GDM1 (cell line): ENCODE measurements at regions not wholly inside any gene's neighbourhood (a gene's known extent, or its start where the extent isn't known, plus 50 kb on each side); places are given as distances from the start of the nearest gene placed in this dataset.

Experiments used
- DNase-seq: peaks from one replicate; lab custom pipeline; 2025; lab: John Stamatoyannopoulos, UW

DNA sequence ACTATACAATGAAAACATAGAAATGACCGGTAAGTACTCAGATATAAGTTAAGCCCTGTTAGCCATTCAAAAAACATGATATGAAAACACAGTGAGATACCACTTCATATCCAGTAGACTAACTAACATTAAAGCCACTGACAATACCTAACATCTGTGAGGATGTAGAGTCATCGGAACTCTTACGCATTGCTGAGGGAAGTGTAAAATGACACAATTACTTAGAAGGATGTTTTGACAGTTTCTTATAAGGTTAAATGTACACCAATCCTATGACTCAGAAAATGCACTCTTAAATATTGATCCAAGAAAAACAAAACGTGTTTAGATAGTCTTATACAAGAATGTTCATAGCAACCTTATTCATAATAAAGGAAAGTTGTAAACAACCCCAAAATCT lies 782.9 kb downstream of the BCL11B start:
- no peak for DNase-seq

DNA sequence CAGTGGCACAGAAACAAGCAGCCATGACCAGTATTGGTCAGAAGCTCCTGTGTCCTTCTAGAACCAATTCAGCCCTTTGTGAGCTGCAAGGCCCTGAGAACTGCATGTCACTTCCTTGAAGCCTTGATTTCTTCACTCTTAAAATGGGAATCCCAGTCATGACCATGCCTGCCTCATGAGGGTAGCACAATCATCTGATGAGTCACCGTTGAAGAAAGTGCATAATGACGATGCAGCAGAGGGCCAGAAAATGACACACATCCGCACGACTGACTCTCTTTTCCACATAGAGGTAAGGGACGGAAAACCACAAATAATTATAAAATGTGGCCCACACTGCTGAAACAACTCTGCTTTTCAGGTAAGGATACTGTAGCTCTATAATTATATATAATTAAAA lies 777.4 kb downstream of the BCL11B start:
- DNase-seq, result no peak

DNA sequence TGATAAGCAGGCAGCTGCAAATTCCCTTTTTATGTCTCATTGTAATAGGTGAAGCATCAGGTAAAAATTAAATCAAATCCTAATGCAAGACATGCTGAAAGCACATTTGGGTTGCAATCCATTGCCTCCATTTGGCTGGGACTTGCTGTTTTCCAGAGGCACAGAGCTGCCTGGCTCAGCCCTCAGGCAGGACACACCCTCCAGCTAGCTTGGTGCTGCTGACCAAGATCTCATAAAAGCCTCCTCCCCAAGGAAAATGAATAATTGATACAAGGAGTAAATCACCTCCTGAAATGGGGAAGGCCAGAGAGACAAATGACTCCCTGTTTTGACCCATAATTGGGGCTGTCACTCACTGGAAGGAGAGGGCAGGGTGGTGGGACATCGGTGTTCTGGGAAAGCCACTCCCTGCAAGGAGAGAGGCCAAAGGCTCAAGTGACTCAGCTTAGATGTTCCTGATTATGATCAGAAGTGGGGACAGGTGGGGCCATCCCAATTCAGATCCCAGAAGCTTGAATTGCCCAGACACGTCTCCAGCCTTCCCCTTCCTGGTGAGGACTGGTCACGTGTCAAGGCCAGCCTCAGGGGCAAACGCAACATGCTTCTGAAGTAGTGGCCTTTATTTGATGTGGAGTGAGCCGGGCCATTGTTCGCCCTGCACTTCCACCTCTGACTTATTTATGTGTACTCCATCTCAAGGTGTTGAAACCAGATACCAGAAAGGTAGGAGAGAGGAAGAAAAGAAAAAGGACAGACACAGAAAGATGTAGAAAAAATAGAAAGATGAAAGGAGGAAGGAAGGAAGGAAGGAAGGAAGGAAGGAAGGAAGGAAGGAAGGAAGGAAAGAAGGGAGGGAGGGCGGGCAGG lies 773.7 kb downstream of the BCL11B start:
- no peak for DNase-seq

DNA sequence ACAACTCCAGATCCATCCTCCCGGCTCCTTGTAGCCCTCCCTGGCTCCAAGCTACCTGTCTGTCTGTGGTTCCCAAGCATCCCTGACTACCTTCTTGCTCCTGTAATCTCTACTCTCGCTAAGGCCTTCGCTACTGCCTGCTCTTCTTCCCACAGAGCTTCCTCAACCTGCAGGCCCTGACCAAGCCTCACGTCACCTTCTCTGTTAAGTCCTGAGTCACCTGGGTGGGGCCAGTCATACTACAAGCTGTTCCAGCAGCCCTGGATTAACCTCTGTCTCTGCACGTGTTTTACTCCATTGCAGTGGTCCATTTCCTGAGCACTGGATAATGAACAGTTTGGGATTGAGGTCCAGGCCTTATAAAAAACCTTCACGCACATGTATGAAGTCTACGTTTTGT lies 770.7 kb downstream of the BCL11B start:
- DNase-seq, result no peak

DNA sequence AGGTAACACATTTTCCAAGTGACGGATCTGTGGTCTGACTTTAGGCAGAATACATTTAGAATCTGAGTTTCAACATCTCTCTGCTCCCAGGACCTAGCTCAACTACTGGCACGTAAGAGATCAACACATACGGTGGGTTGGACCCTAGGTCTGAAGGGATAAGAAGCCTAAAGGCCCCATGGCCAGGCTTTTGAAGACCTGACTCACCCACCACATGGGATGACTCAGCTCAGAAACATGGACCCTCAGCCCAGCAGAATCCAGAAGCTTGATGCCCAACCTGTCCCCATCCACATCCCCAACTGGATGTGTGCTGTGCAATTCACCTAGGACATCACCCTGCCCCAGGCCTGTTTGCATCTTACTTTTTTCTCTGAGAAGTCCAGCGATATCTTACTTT lies 770.2 kb downstream of the BCL11B start:
- no peak for DNase-seq

DNA sequence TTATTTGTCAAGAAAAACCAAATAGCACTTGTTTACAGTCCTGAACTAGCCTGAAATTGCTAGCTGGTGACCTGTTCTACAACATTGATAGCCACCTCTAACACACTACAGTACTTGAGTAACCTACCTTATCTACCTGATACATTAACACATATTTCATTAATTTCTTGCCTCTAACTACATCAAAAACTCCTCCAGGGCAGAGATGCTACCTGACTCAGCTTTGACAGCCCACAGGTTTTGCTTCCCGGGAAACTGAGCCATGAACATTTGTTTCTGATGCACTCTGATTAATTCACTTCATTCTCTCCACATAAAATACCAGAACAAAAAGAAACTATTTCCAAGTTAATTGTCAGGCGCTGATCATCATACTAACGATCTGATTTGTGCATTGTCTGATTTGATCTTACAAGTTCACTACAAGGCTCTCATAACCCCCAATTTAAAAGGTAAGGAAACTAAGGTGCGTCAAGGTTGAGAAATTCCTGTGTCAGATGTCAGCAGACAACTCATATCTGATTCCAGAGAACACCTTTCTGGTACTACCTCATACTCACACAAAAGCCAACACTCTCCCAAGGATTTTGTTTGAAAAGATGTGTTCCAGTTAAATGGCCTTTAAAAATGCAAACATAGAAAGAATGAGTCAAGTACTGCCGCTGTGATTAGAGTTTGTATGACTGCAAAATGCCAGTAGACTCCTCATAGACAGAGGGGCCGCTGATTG lies 768.7 kb downstream of the BCL11B start:
- no peak for DNase-seq

DNA sequence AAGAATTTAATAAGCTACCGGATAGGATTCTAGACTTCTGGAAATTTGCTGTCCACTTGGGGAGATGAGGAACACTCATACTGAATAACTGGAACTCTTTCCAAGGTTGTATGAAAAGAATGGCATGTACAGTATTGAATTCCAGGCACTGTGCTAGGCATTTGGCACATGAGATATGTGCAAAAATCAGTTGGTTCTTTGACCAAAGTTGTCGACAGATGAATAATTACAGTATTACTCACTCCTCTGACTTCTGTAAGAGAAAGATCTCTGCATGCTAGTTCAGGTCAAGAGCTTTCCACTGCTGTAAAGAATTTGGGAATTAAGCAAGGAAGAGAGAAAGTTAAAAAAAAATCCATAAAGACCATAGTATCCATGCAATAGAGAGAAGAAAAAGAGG lies 764.7 kb downstream of the BCL11B start:
- no peak for DNase-seq

DNA sequence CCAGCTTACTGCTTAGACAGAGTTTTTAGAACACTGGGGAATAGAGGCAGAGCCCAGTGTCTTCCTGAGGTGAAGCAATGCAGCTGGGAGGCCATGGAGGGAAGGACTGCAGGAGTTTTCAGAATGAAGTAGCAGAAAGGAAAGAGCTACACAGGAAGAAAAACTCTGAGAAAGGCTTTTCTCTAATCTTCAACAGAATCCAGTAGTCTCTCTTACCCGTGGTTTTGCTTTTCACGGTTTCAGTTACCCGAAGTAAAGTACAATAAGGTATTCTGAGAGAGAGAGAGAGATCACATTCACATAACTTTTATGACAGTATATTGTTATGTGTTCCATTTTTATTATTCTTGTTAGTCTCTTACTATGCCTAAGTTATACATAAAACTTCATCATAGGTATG lies 761.6 kb downstream of the BCL11B start:
- no peak for DNase-seq

DNA sequence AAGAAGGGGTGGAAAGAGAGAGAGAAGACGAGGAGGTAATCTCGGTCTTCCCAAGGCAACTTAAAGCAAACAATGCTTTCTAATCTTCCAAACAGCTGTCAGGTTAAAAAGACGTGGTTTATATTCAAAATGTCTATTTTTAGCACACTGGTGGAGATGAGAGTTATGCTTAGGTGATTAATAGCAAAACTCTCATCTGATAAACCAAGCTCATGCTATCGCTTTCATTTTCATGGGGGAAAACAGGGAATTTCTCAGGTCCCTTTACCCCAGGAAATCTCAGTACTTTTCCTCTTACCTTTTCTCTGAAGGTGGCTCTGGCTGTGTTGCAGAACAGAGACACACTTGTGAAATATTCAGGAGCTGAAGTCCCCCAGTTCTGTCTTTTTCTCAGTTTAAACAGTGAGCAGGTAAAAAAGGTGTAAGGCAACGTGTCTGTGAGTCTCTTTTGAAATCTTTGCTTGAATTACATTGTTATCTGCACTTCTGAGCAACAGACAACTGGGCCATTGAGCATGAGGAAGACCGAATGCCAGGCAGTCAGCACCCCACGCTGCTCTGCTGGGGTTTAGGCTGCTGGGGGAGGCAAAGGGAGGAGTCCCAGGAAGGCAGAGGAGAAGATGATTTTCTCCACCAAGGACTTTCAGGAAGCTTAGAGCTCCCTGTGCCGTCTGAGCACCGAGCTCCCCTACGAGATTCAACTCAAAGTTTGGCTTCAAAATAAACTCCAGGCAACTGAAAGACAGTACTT lies 759.3 kb downstream of the BCL11B start:
- no peak for DNase-seq

DNA sequence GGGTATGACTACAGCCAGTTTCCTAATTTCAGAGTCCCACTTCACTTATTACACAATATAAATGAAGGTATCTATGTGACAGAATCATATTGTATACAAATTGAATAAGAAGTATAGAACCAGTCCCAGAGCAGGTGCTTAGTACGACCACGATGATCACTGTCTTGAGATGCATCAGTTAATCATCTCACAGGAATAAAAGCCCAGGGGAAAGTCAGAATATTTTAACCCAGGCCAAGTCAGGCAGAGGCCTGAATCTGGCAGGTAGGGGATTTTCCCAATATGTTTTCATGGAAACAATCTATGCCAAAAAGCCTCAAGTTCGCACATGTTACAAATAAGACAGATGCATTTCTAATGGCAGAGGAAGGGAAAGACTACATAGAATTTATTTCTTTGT lies 758.4 kb downstream of the BCL11B start:
- no peak for DNase-seq

DNA sequence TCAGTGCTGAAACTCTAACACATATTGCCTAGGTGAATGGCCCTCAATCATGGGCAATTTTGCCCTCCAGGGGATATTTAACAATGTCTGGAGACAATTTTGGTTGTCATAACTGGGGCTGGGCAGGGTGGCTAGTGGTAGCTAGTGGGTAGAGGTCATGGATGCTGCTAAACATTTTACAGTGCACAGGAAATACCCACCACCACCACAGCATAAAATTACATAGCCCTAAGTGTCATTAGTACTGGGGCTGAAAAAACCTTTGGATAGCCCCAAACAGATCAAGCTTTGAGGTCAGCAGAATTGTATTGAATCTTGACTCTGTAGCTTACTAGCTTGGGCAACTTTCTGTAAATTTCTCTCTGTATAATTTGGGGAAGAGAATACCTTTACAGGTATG lies 758.0 kb downstream of the BCL11B start:
- no peak for DNase-seq

DNA sequence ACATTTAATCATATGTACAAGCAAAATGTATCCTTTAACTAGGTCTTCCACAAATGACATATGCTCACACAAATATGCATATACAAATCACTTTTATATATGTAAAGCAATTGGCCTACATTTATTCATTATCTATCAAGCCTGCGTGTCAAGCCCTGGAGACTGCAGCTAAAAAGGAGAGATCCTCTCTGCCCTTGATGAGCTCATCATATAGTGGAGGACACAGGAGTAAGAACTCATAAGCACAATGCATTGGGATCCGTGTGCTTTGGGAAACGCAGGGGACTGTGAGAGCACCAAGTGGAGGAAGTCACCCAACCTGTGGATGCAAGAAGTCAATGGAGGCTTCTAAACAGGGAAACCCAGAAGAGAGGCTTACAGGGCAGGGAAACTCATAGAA lies 735.7 kb downstream of the BCL11B start:
- no peak for DNase-seq

DNA sequence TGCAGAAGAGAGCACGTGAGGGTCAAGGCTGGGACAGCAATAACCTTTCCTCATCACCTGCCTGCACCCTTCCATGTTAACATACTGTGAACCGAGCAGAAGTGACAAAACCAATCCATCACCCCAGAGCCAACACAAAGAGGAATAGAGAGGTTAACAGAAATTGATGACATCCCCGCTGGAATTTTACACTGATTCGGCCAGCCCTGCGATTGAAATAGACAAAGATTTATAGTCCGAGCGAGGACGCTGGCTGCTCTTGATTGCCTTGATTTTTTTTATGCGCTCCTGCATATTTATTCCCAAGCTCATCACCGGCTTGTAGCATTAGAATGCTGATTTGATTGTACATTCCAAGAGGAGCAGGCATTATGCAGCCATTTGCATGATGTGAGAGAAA lies 729.7 kb downstream of the BCL11B start:
- DNase-seq, result no peak

DNA sequence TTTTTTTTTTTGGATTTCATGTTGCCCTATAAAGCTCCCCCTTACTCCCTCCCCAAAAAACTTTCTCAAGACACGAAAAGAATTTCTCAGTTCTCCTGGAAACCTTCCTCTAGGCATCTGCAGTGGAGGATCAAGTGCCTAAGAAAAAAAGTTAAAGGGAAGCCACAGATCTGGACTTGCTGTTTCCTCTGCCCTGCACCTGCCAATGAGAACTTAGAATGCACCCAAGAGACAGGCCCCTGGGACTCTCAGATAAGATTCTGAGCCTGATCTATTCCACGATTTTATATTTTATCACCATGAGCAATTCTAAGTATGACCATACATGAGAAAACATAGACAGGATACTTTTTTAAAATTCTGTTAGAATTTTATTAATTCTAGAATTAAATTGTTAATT lies 728.9 kb downstream of the BCL11B start:
- DNase-seq, result no peak

DNA sequence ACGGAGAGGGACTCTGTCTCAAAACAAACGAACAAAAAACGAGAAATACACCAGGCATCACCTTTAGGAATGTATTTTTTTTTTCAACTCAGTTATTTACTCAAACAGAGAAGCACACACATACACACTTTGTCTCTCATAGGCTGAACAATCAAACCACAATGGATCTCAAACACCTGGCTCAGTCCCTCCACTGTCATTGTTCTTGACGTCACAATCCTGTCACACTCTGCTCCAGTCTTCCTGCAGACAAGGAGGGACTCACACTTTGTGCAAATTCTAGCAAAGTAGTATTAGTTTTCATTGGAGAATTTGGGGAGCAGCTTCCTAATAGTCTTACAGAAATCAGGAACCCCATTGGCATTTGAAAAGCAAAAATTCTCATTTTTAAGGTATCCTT lies 727.8 kb downstream of the BCL11B start:
- no peak for DNase-seq

DNA sequence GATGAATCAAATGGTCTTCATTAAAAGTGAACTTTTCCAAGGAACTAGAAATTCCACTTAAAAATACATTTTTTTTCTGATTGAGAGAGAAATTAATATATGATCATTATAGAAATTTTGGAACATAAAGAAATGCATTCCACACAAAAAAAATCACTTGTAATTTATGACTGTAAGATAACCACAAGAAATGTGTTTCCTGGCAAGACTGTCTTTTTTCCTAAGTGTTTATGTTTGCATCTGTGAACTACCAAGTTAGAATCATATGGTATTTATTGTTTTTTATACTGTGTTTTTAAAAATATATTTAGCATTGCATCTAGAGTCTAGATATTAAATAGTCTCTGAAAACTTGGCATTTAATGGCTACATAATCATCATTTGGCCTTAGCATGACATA lies 726.8 kb downstream of the BCL11B start:
- no peak for DNase-seq

DNA sequence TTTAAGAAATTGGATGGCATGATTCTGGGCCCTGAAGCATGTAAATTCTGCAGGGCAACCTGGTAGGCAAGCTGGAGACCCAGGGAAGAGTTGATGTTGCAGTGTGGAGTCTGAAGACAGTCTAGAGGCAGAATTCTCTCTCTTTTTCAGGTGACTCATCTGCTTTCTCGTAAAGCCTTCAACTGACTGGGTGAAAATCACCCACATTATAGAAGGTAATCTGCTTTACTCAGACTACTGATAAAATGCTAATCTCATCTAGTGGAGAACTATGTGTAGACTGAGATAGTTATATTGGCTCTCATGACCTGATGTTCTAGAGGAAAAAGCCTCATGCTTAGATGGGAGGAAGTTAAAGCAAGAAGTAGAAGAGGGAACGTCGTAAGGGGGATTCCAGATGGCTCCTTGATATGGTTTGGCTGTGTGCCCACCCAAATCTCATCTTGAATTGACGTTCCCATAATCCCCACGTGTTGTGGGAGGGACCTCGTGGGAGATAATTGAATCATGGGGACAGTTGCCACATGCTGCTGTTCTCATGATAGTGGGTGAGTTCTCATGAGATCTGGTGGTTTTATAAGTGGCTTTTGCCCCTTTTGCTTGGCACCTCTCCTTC lies 723.8 kb downstream of the BCL11B start:
- no peak for DNase-seq

DNA sequence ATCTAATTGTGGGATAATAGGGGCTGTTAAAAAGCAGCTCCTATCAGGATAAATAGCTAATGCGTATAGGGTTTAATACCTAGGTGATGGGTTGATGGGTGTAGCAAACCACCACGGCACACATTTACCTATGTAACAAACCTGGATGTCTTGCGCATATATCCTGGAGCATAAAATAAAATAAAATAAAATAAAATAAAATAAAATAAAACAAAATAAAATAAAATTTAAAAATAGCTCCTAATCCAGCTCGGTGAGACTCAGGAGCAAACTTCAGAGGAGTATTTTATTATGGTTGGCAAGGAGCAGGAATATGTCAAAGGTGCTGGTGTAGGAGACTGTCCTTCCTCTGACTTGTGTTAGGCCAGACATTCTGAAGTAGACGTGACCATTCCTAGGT lies 721.0 kb downstream of the BCL11B start:
- no peak for DNase-seq

DNA sequence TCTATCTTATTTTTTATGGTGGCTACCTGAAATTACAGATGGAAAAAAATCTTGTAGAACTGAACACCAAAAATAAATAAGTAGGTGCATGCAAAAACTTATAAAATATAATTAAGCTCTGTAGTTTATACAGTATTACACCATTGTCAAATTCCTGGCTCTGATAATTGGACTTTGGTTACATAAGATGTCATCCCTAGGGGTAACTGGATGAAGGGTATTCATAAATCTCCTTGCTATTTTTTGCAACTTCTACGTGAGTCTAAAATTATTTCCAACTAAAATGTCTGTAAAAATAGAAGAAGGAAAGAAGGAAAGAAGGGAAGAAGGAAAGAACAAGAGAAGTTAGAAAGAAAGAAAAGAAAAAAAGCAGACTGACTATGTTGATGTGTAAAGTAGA lies 716.6 kb downstream of the BCL11B start:
- DNase-seq, result no peak

DNA sequence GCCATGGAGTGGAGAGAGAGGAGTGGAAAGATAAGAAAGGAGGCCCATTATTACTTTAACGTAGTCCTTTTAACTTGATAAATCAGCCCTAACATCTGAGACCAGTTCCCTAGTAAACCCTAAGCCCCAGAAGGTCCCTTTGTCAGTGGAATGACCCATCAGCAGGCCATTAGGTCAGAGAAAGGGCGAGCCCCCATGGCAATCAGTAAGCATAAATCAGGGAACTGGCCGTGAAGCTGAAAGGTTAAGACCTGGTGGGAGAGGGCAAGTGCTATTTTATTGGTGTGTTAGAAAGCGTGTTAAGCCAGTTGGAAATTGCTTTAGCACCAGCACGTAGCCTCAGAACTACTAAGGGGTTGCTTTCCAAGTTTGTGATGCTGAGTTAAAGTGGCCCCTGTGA lies 708.0 kb downstream of the BCL11B start:
- no peak for DNase-seq

DNA sequence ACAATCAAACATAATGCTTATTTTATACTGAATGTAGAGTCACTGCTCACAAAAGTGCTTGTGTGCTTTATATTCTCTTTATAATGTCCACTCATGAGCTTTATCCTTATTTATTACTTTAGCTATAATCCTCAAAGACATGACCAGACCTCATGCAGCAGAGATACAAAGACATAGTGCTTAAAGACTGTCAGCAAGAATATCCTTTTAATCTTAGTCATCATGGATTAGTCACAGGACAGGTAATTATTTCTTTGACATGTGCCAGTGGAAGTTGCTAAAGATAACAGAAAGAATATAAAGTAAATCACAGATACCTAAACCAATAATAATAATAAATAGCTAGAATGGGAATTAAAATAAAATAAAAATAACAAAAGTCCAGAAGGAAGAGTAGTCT lies 707.5 kb downstream of the BCL11B start:
- DNase-seq, result no peak

DNA sequence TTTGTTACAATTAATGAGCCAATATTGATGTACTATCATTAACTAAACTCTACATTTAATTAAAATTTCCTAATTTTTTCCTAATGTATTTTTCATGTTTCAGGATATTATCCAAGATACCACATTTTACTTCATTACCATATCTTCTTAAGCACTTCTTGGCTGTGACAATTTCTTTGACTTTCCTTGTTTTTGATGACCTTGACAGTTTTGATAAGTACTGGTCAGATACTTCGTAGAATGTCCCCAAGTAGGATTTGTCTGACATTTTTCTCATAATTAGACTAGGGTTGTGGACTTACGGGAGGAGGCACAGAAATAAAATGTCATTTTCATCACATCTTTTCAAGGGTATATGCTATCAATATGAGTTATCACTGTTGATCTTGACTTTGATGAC lies 700.9 kb downstream of the BCL11B start:
- DNase-seq, result no peak

DNA sequence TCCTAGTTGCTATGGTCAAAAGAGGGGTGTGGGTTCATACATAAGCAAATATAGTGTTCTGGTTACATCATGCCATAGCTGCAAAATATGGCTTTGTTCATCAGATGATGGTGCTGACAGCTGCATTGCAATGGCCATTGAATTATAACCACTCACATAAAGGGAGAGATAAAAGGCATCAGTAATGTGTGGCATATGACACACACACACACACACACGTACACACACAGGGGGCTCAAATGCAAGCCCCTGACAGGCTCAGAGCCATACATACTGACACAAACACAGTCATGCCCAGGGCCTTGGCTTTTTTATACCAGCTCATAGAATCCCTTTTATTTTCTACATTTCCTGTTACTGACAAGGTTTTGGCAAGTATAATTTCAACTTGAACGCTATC lies 698.9 kb downstream of the BCL11B start:
- no peak for DNase-seq
